H1 (cell line): ENCODE measurements at regions not wholly inside any gene's neighbourhood (a gene's known extent, or its start where the extent isn't known, plus 50 kb on each side); places are given as distances from the start of the nearest gene placed in this dataset.

Source experiments
- CTCF ChIA-PET: fragments of 300-600 bp; sonication (Branson Sonifier 250); formaldehyde crosslinking; loops from one replicate; lab custom pipeline; 2021; ENCODE audit not compliant: partially characterized antibody; lab: Charles Lee
- POLR2A ChIA-PET: fragments of 300-600 bp; sonication (Branson Sonifier 250); formaldehyde crosslinking; loops from one replicate; lab custom pipeline; 2021; ENCODE audit warnings: inconsistent platforms; ENCODE audit not compliant: partially characterized antibody; lab: Charles Lee
- DNase-seq, 2 experiments: peaks; one replicate each; pipeline versions ENCODE4 v3.0.0 to v3.0.0-alpha.2; 2010 to 2022; ENCODE audit warnings: low spot score in 2 of 2, low read depth in 1 of 2, mixed read lengths in 1 of 2
- FAIRE-seq: peaks from 2 replicates; lab custom pipeline; 2011; peaks lifted over from hg19 to GRCh38; lab: Jason Lieb, UNC
- H2AFZ ChIP-seq: 2 replicates; pipeline ENCODE4 v1.8.1; 2012; ENCODE audit warnings: low read length, inconsistent platforms
- H2AK5ac ChIP-seq: 2 replicates; pipeline ENCODE4 v1.6.1; 2013; ENCODE audit warnings: low read depth, low read length
- H2BK120ac ChIP-seq: replicated peaks from 2 replicates; pipeline ENCODE3; 2013; ENCODE audit warnings: low read depth, low read length, inconsistent platforms
- H2BK12ac ChIP-seq: 2 replicates; pipeline ENCODE4 v1.6.1; 2013; ENCODE audit warnings: low read depth, low read length
- H2BK15ac ChIP-seq: 2 replicates; pipeline ENCODE4 v1.6.1; 2013; ENCODE audit warnings: low read length
- H2BK20ac ChIP-seq: 2 replicates; pipeline ENCODE4 v1.6.1; 2013; ENCODE audit warnings: low read length
- H2BK5ac ChIP-seq: 2 replicates; pipeline ENCODE4 v1.6.1; 2013; ENCODE audit warnings: low read depth, low read length
- H3K14ac ChIP-seq: 2 replicates; pipeline ENCODE4 v1.6.1; 2013; ENCODE audit warnings: inconsistent platforms; ENCODE audit not compliant: insufficient read length
- H3K18ac ChIP-seq: 2 replicates; pipeline ENCODE4 v1.6.1; 2013; ENCODE audit warnings: low read length; ENCODE audit errors: extremely low read depth
- H3K23ac ChIP-seq: 2 replicates; pipeline ENCODE4 v1.6.1; 2013; ENCODE audit warnings: inconsistent platforms; ENCODE audit not compliant: insufficient read length
- H3K23me2 ChIP-seq: 2 replicates; pipeline ENCODE4 v1.6.1; 2013; ENCODE audit warnings: low read depth, low read length
- H3K27ac ChIP-seq: 2 replicates; pipeline ENCODE4 v1.6.1; 2011; ENCODE audit warnings: low read depth, low read length, inconsistent platforms
- H3K27me3 ChIP-seq, 4 experiments: replicated peaks in 1 of 4; 1 replicate in 1 of 4; 2 replicates in 3 of 4; pipeline versions ENCODE4 v1.6.1 to v1.8.1; 2011 to 2013; ENCODE audit warnings: low read length in 3 of 4, mild to moderate bottlenecking in 3 of 4, inconsistent platforms in 2 of 4, mixed read lengths in 2 of 4, moderate library complexity in 1 of 4; ENCODE audit not compliant: control insufficient read depth in 3 of 4, insufficient read depth in 3 of 4; ENCODE audit errors: extremely low read depth in 1 of 4
- H3K36me3 ChIP-seq, 4 experiments: 2 replicates each; pipeline versions ENCODE4 v1.6.1 to v1.8.1; 2011 to 2013; ENCODE audit warnings: mild to moderate bottlenecking in 4 of 4, low read length in 3 of 4, moderate library complexity in 2 of 4, control low read depth in 1 of 4, inconsistent platforms in 1 of 4; ENCODE audit not compliant: insufficient read depth in 4 of 4, control insufficient read depth in 2 of 4
- H3K4ac ChIP-seq: replicated peaks from 2 replicates; pipeline ENCODE3; 2013; ENCODE audit warnings: low read length, low read depth, mixed read lengths, inconsistent platforms; ENCODE audit not compliant: insufficient read length
- H3K4me1 ChIP-seq, 4 experiments: replicated peaks in 1 of 4; 1 replicate in 1 of 4; 2 replicates in 3 of 4; pipeline versions ENCODE4 v1.6.1 to v1.8.1; 2011 to 2013; ENCODE audit warnings: low read length in 3 of 4, inconsistent platforms in 2 of 4, mixed read lengths in 1 of 4; ENCODE audit not compliant: insufficient read depth in 4 of 4, control insufficient read depth in 3 of 4
- H3K4me2 ChIP-seq, 2 experiments: 2 replicates each; pipeline versions ENCODE4 v1.6.1 to v1.8.1; 2011 to 2013; ENCODE audit warnings: low read depth in 2 of 2, low read length in 2 of 2, control low read depth in 1 of 2, inconsistent platforms in 1 of 2, mild to moderate bottlenecking in 1 of 2; ENCODE audit not compliant: insufficient read depth in 1 of 2
- H3K4me3 ChIP-seq, 4 experiments: fragments of 200-600, 300-600 bp in 1 of 4; sonication (generic), shearing (Covaris generic), sonication (Bioruptor Twin) in 1 of 4; 2 replicates each; pipeline versions ENCODE4 v1.5.1 to v1.8.1; 2011 to 2016; ENCODE audit warnings: low read length in 4 of 4, low read depth in 3 of 4, control low read depth in 2 of 4, inconsistent platforms in 2 of 4, mild to moderate bottlenecking in 2 of 4, mixed read lengths in 1 of 4, moderate library complexity in 1 of 4; ENCODE audit not compliant: insufficient read depth in 2 of 4; ENCODE audit errors: extremely low read depth in 1 of 4
- H3K56ac ChIP-seq: replicated peaks from 2 replicates; pipeline ENCODE3; 2013; ENCODE audit warnings: low read depth, mild to moderate bottlenecking, mixed read lengths, low read length, inconsistent platforms; ENCODE audit not compliant: insufficient read length
- H3K79me1 ChIP-seq: 2 replicates; pipeline ENCODE4 v1.6.1; 2013; ENCODE audit warnings: low read depth, low read length, control low read depth
- H3K79me2 ChIP-seq, 2 experiments: 2 replicates each; pipeline versions ENCODE4 v1.6.1 to v1.8.1; 2012 to 2013; ENCODE audit warnings: low read length in 2 of 2, mild to moderate bottlenecking in 2 of 2, inconsistent platforms in 1 of 2; ENCODE audit not compliant: insufficient read depth in 2 of 2, control insufficient read depth in 1 of 2
- H3K9ac ChIP-seq, 4 experiments: replicated peaks in 1 of 4; 1 replicate in 1 of 4; 2 replicates in 3 of 4; pipeline versions ENCODE4 v1.6.1 to v1.8.1; 2011 to 2013; ENCODE audit warnings: low read depth in 3 of 4, low read length in 3 of 4, control low read depth in 2 of 4, mild to moderate bottlenecking in 2 of 4, moderate library complexity in 2 of 4, inconsistent platforms in 1 of 4; ENCODE audit errors: extremely low read depth in 1 of 4
- H3K9me3 ChIP-seq, 2 experiments: 2 replicates each; pipeline versions ENCODE4 v1.6.1 to v1.8.1; 2012 to 2013; ENCODE audit warnings: mild to moderate bottlenecking in 2 of 2, moderate library complexity in 2 of 2, control low read depth in 1 of 2, inconsistent platforms in 1 of 2, low read depth in 1 of 2, low read length in 1 of 2, mixed read lengths in 1 of 2; ENCODE audit not compliant: insufficient read depth in 2 of 2
- H4K20me1 ChIP-seq, 2 experiments: replicated peaks in 1 of 2; 2 replicates each; pipeline versions ENCODE3 to v1.8.1; 2011 to 2013; ENCODE audit warnings: inconsistent platforms in 2 of 2, low read length in 2 of 2, mild to moderate bottlenecking in 1 of 2; ENCODE audit not compliant: insufficient read depth in 2 of 2, control insufficient read depth in 1 of 2
- H4K5ac ChIP-seq: 2 replicates; pipeline ENCODE4 v1.6.1; 2013; ENCODE audit warnings: low read length, low read depth, mixed read lengths, inconsistent platforms; ENCODE audit not compliant: insufficient read length
- H4K8ac ChIP-seq: 2 replicates; pipeline ENCODE4 v1.8.0; 2013; ENCODE audit warnings: mild to moderate bottlenecking, moderate library complexity, low read length, inconsistent platforms; ENCODE audit not compliant: insufficient read depth; ENCODE audit errors: extremely low read depth
- H4K91ac ChIP-seq: replicated peaks from 2 replicates; pipeline ENCODE3; 2013; ENCODE audit warnings: low read length, mixed read lengths, inconsistent platforms; ENCODE audit not compliant: insufficient read length
- BACH1 ChIP-seq: IDR thresholded peaks from 2 replicates; pipeline ENCODE4 v1.6.1; 2012; ENCODE audit warnings: low read length, improper control_type of control experiment
- CTBP2 ChIP-seq: IDR thresholded peaks from 2 replicates; pipeline ENCODE4 v1.7.0; 2011; ENCODE audit warnings: borderline replicate concordance, mild to moderate bottlenecking, moderate library complexity, mixed read lengths, low read length; ENCODE audit not compliant: insufficient read depth, insufficient read length
- CTCF ChIP-seq, 3 experiments: IDR thresholded peaks; 1 replicate in 2 of 3; 2 replicates in 1 of 3; pipeline versions ENCODE4 v1.5.1 to v1.6.1; 2011; ENCODE audit warnings: low read length in 3 of 3, mild to moderate bottlenecking in 3 of 3, inconsistent platforms in 2 of 3, low read depth in 1 of 3, moderate library complexity in 1 of 3; ENCODE audit not compliant: insufficient read depth in 1 of 3; ENCODE audit errors: control extremely low read depth in 1 of 3
- EP300 ChIP-seq, 2 experiments: IDR thresholded peaks; 1 replicate in 1 of 2; 2 replicates in 1 of 2; pipeline ENCODE4 v1.6.1; 2011 to 2012; ENCODE audit warnings: low read depth in 2 of 2, low read length in 2 of 2, mild to moderate bottlenecking in 2 of 2, borderline replicate concordance in 1 of 2, inconsistent platforms in 1 of 2, moderate library complexity in 1 of 2
- FOSL1 ChIP-seq: IDR thresholded peaks from 2 replicates; pipeline ENCODE4 v1.6.1; 2011; ENCODE audit warnings: mild to moderate bottlenecking, low read depth, low read length, moderate library complexity; ENCODE audit not compliant: insufficient read depth
- GTF2F1 ChIP-seq: IDR thresholded peaks from 2 replicates; pipeline ENCODE4 v1.6.1; 2012; ENCODE audit warnings: low read depth, low read length, improper control_type of control experiment, borderline replicate concordance
- MAFK ChIP-seq: IDR thresholded peaks from 2 replicates; pipeline ENCODE4 v1.6.1; 2012; ENCODE audit warnings: low read depth, mild to moderate bottlenecking, improper control_type of control experiment, low read length
- RFX5 ChIP-seq: IDR thresholded peaks from 2 replicates; pipeline ENCODE4 v1.6.1; 2011; ENCODE audit warnings: low read depth, low read length, improper control_type of control experiment, borderline replicate concordance
- SP1 ChIP-seq: IDR thresholded peaks from 2 replicates; pipeline ENCODE4 v1.6.1; 2011; ENCODE audit warnings: low read depth, low read length
- SP2 ChIP-seq: IDR thresholded peaks from 2 replicates; pipeline ENCODE4 v1.6.1; 2012; ENCODE audit warnings: mild to moderate bottlenecking, low read length, inconsistent platforms
- TBP ChIP-seq: IDR thresholded peaks from 2 replicates; pipeline ENCODE4 v1.6.1; 2011; ENCODE audit warnings: low read depth, low read length, improper control_type of control experiment
- WGBS, 2 experiments: shearing (Covaris generic) in 1 of 2; methylation state at CpG; one replicate each; pipeline versions ENCODE4 v1.1.6 to v1.1.7; 2013 to 2015; ENCODE audit warnings: low lambda C conversion rate in 2 of 2, mixed read lengths in 2 of 2, inconsistent platforms in 1 of 2, low coverage in 1 of 2, missing lambda C conversion rate in 1 of 2; ENCODE audit not compliant: insufficient replicate concordance in 2 of 2, insufficient coverage in 1 of 2, insufficient read length in 1 of 2; ENCODE audit errors: extremely low coverage in 1 of 2, missing lambda C conversion rate in 1 of 2; 5-methylcytosine and 5-hydroxymethylcytosine counted together

- no peaks in the 10 kb centered on the region for H3K4me1 ChIP-seq
- no peak overlapping the region for H3K23ac ChIP-seq
- H4K20me1 ChIP-seq: no peaks in the 10 kb centered on the region
- no peak overlapping the region for H2BK12ac ChIP-seq
- H2BK5ac ChIP-seq: no peak overlapping the region
- no peak overlapping the region for H3K18ac ChIP-seq
- no peak for FAIRE-seq
- no peak overlapping the region for H2AFZ ChIP-seq
- no peak overlapping the region for H2BK20ac ChIP-seq
- no peak overlapping the region for H2AK5ac ChIP-seq
- no peak overlapping the region for H3K9ac ChIP-seq
- no peak overlapping the region for H3K4me2 ChIP-seq
- no peak overlapping the region for H3K4ac ChIP-seq
- no peak overlapping the region for H2BK120ac ChIP-seq
- H3K27ac ChIP-seq: no peak overlapping the region
- H3K79me2 ChIP-seq: no peaks in the 10 kb centered on the region
- no peak overlapping the region for H4K8ac ChIP-seq
- H3K23me2 ChIP-seq: no peaks in the 10 kb centered on the region
- H2BK15ac ChIP-seq: no peak overlapping the region
- DNase-seq: no peak
- H3K79me1 ChIP-seq: no peaks in the 10 kb centered on the region
- H3K27me3 ChIP-seq: no peaks in the 10 kb centered on the region
- H3K56ac ChIP-seq: no peak overlapping the region
- no peak overlapping the region for H3K4me3 ChIP-seq
- H3K36me3 ChIP-seq: no peaks in the 10 kb centered on the region
- POLR2A ChIA-PET: interaction anchor here (0.6 kb wide), 1 partner anchor 462 kb away, joined by 3 read pairs; no protein-coding TSS in a partner anchor
- WGBS, 2 experiments: 76% methylated on average over 3 of the region's 3 CpGs; no CpG with 5 or more reads in 1 of the 2 experiments
- H3K14ac ChIP-seq: no peak overlapping the region
- H4K91ac ChIP-seq: no peak overlapping the region
- no peaks in the 10 kb centered on the region for H3K9me3 ChIP-seq
- no peak for TF ChIP-seq EP300 (IDR thresholded peaks at IDR 0.05; ENCODE audit: borderline replicate concordance in 1 of 2, low read depth in 2 of 2, low read length in 2 of 2)
- TF ChIP-seq BACH1: no peak
- no peak for TF ChIP-seq CTCF (IDR thresholded peaks at IDR 0.05; ENCODE audit: control extremely low read depth in 1 of 3, insufficient read depth in 1 of 3, low read depth in 1 of 3, low read length in 3 of 3)
- TF ChIP-seq CTBP2: no peak
- no peak for TF ChIP-seq FOSL1
- no peak for TF ChIP-seq SP2
- no peak for TF ChIP-seq RFX5
- TF ChIP-seq MAFK: no peak
- TF ChIP-seq SP1: no peak
- TF ChIP-seq TBP: no peak
- TF ChIP-seq GTF2F1: no peak
- H4K5ac ChIP-seq: no peak overlapping the region
- CTCF ChIA-PET: no interaction called here
These were observed 61.8 kb upstream of the HSF2 start for GRCh38 chr6:122337645-122338044.
